Bone marrow (tissue), 2 donors: ENCODE measurements at regions not wholly inside any gene's neighbourhood (a gene's known extent, or its start where the extent isn't known, plus 50 kb on each side); places are given as distances from the start of the nearest gene placed in this dataset.
"Not testable (repeated sequence)": the region's sequence is repeated elsewhere in the genome, so short reads cannot be mapped to it uniquely, and the experiment has no call there.

ENCODE experiments used
- DNase-seq, 2 donors: peaks; one replicate each; lab custom pipeline; 2025; lab: John Stamatoyannopoulos, UW

DNA sequence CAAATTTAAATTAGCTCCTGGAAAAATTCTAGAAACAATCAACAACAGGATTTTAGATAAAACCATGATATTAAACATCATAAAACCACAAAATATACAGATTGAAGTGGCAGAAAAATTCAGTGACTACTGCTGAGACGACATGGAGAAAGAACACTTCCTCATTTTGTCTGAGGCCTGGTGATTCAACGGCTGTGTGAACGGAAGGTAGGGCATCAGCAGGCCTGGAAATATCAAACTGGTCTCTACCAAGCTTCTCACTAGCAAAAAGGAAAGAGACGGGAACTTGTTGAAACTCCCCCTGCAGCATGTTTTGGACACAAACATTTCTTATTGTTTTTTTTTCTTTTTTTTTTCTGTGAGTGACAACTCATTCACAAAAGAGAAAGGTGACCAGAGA lies 58.0 kb upstream of the AHI1 start:
- DNase-seq = peak in 1 of 2 donors; percentile 90

DNA sequence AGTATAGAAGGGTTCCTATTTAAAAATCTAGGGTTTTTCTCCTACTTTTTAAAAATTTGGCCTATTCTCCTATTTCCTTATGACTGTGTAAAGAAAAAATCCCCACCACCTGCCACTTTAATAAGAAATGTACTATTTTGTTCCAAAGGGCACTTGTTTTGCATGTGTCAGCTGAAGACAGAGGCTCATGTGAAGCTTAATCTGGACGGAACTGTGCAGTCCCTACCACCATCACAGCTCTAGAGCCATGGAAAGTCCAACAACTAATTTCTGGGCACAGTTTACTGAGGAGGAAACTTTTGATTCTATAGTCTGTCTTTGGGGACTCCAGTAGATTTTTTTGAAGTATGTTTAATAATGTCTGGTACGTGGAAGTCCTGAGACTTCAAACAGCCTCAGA lies 60.0 kb upstream of the AHI1 start:
- DNase-seq = no peak

DNA sequence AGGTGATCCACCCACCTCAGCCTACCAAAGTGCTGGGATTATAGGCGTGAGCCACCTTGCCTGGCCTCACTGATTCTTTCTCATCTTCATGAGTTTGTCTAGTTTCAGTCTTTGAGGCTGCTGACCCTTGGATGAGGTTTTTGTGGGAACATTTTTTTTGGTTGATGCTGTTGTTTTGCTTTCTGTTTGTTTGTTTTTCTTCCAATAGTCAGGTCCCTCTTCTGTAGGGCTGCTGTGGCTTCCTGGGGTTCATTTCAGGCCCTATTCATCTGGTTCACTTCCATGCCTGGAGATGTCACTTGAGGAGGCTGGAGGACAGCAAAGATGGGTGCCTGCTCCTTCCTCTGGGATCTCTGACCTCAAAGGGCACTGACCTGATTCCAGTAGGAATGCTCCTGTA lies 68.1 kb upstream of the AHI1 start:
- not testable (repeated sequence) for DNase-seq

DNA sequence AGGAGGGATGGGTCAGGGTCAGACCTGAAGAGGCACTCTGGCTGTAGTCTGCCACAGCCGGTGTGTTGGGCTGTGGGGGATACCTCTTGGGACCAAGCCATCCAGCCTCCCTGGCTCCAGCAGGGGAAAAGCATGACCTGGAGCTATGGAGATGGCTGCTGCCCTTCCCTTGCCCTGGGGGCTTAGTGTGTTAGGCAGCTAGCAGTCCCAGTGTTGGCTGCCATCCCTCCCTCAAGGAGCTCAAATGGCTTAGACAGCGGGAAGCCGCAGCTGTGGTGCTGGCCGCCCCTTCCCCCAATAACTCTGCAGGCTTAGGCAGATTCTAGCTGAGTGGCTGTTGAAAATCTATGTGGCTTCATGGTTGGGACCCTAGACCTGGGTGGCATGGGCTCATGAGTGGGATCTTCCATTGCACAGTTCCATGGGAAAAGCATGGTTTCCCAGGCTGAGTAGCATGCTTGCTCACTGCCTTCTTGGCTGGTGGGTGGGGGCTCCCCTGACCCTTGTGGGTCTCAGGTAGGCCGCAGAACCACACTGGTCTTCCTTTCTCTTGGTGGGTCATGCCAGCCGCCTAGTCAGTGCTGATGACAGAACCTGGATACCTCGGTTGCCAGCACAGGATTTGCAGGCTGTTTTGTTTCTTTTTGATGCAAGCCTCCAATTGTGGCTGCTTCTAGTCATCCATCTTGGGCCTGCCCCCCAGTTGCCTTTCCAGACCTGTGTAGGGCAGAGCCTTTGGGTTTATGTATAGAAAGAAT lies 69.0 kb upstream of the AHI1 start:
- no peak for DNase-seq

DNA sequence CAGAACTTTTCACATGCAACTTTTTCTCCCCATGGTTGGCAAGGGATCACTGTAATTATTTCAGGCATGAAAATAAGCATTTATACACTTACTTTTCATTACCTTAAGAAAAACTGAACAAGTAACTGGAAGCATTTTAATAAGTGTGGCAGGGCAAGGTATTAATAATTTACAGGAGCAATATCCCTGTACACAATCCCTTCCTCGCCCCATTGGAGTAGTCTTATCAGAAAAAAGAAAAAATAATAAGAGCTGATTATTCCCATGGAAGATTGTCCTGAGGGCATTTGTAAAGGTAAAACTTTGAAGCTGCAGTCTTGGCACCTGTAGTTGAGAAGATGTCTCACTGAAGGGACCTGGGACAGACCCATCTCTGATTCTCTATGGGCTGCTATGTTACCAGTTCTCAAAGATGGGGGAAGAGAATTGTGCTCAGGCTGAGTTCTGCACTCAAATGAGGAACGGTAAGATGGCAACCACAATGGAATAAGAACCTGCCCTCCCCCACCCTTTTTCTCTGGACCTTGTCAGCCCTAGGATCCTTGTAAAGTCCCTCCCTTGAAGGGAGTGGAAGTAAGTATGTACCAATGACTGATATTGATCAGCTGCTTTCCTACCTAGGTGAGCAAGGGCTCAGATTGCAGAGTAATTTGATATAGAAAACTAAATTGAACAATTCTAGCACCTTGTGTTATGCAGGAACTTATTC lies 70.0 kb upstream of the AHI1 start:
- DNase-seq = no peak

DNA sequence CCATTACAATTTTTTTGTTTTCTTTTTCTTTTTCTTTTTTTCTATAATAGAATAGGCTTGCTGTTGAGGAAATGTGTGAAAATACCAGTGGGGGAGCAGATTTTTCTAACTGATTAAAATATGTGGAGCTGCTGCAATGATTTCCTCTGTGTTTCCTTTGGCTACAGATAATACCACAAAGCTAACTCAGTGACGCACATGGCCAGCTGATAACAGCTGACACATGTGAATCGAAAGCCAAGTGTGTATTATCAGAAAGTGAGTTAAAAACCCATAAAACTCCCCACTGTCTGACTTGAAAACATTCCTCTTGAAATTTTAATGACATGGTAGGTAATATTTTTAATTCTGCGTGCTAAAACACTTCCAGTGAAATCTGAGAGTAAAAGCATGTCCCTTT lies 70.8 kb upstream of the AHI1 start:
- DNase-seq = peak in 1 of 2 donors; percentile 6

DNA sequence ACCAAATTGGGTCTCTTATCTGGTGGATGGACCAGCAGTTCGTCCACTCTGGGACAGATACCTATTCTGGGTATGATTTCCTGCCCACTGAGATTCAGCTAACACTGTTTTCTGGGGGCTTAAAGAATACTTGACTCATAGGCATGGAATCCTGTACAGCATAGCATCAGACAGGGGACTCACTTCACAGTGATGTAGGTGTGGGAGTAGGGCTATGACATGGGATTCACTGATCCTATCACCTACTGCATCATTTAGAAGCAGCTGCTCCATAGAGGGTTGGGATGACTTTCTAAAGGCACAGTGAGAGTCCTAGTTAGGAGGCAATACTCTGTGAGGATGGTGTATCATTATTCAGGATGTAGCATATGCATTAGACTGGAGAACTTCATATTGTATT lies 74.5 kb upstream of the AHI1 start:
- no peak for DNase-seq

DNA sequence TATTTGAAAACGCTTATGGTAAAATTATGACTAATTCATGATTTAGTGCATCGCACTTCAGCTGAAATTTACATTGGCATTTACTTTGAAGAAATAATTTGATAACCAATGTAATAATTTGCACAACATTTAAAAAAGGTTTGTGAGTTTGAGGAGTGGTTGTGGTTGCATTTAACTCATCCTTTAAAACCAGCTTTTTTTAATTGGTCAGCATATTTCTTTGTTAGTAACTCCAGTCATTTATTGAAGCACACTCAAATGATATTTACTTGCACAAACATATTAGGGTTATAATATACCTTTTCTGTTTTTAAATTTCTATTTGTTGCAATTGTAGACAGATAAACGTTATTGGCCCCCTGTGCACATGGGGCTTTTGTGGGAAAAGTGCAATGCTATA lies 78.1 kb upstream of the AHI1 start:
- DNase-seq = no peak

DNA sequence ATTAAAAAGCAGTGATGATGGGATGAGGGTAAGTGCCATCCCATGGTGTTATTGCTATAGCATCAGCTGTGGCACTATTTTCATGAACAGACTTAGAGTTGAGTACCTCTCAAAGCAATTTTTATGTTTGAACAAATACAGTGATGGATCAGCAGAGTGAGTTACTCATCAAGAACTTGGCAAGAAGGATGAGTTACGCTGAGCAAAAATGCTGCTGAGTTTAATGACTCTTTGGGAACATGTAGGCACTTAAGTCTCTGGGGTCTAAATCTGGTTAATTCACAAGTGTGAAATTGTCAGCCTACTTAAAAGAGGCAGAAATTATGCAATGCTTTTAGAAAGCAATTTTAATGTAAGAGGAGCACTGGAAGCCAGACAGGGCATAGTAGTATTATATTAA lies 78.5 kb upstream of the AHI1 start:
- DNase-seq = no peak

DNA sequence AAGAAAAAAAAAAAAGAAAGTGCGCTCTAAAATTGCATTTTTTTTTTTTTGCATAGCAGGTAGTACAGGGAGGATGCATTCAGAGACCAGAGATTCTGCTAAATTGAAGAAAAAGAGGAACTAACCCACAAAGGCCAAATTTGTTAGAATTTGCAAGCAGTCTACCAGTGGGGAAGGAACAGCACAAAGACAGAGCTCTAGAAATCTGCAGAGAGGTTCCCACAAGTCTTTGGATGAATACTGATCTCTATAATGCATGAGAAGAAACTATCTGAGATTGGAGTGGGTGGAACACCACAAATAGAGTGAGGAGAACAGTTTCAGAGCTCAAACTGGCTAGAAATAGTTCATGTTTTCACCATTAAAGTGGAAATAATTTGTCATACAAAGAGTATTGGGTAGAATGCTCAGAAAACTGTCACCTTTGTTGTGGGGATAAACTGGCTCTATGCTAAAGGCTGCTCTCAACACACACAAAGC lies 79.6 kb upstream of the AHI1 start:
- no peak for DNase-seq

DNA sequence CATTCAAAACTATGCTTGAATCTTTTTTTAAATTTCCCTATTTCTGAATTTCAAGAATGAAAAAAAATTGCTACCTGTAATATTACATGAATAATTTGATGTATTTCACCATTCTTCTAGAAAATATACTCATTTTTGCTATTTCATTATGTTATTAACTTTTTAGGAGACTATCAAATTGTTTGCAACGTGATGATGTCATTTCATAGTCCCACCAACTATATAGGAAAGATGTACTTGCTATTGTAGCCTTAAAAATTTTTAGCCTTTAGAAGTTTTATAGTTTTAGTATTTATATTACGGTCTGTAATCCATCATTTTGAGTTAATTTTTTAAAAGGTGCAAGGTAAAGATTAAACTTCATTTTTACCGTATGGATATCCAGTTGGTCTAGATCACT lies 81.4 kb upstream of the AHI1 start:
- no peak for DNase-seq

DNA sequence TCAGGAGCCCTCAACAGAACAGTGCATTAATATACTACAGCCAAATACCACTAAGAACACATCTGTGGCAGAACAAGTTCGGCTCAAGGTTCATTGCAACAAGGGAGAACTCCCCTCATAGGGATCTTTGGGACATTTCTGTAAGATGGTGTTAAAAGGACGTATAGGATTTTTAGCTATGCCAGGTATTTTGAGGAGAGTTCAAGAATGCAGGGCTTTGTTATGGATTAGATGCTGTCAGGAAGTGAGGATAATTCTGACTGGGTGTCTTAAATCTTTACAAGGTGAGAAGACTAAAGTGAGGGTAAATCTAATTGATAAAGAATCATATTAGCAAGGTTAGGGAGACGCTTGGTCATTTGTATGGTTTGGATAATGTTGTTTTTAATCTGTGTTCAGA lies 83.7 kb upstream of the AHI1 start:
- no peak for DNase-seq

DNA sequence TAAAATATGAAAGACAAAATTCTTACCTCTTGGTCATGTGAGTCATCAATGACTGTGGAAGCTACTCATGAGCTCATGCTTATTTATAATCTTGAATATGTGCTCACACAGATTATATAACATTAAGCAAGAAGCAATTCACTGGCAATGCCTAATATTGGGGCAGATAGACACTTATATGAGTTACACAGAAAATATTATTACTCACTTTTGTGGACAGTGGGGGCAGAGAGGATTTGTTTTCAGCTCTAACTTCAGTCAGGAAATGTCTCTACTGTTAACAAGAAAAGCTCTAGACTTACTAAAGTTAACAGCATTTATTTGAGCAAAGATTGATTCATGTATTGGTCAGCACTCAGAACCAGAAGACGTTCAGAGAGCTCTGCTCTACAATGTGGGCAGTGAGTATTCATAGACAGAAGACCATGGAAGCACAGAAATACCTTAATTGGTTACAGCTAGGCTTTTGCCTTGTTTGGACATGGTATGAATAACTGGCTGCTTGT lies 85.8 kb upstream of the AHI1 start:
- DNase-seq = no peak

DNA sequence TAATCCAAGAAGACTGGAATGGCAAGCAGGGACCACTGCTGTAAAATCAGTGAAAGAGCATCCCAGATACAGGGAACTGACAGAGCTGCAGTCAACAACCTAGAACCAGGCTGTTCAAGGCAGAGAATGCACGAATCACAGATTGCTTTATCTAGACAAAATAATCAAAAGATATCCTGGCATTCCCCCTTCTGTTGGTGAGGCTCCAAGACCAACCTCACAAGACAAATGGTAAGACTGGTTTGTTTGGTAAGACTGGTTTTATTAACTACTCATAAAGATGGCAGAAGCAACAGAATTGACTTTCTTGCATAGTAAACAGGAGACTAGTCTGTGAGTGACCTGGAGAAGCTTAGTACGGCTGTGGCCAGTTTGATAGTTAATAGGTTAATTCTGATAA lies 88.8 kb upstream of the AHI1 start:
- no peak for DNase-seq

DNA sequence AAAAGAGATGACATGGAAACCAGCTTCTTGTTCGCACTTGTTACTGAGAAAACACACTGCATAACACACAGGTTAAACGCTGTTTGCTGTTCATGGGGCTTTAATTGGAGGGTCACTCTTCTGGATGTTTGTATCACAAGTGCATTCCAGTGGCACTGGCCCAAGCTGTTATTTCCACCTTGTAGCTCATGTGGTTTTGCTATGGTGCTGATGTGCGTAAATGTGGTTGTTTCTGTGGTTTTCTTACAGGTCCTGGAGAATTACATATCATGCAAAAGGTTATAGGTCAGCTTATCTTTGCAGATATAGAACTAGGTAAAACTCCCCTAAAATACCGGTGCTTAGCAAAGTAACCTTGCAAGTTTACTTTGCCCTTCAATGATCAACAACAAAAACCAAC lies 89.3 kb upstream of the AHI1 start:
- no peak for DNase-seq

DNA sequence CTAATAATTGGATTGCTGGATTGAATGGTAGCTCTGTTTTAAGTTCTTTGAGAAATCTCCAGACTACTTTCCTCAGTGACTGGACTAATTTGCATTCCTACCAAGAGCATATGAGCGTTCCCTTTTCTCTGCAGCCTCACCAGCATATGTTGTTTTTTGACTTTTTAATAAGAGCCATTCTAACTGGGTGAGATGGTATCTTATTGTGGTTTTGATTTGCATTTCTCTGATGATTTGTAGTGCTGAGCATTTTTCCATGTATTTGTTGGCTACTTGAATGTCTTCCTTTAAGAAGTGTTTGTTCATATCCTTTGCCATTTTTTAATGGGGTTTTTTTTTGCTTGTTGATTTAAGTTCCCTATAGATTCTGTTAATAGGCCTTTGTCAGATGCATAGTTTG lies 94.7 kb upstream of the AHI1 start:
- DNase-seq = no peak

DNA sequence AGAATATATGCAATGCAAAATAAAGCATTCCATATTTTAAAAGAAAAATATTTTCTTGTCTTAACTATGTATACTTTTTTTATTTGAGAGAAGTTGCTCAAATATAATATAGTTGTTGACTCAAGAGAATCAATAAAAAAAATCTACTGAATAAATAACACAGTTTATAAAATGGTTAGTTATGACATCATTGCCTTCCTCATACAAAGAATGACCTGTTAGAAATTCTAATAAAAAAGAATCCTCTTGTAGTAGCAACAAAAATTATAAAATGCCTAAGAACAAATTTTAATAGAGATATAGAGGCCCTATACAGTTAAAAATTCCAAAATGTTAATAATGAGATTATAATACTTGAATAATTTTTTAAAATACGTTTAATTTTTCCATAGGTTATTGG lies 96.5 kb upstream of the AHI1 start:
- no peak for DNase-seq

DNA sequence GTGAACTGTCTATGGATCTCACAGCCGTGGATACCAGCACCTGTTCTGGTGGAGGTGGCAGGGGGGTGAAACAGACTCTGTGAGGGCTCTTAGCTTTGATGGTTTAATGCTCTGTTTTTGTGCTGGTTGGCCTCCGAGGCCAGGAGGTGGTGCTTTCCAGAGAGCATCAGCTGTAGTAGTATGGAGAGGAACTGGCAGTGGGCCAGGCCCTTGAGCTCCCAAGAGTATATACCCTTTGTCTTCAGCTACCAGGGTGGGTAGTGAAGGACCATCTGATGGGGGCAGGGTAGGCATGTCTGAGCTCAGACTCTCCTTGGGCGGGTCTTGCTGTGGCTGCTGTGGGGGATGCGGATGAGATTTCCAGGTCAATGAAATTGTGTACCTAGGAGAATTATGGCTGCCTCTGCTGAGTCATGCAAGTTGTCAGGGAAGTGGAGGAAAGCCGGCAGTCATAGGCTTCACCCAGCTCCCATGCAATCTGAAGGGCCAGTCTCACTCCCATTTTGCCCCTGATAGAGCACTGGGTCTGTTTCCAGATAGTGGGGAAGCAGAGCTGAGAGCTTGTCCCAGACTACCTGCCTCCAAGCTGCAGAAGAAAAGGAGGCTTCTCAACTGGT lies 102.7 kb upstream of the AHI1 start:
- no peak for DNase-seq

DNA sequence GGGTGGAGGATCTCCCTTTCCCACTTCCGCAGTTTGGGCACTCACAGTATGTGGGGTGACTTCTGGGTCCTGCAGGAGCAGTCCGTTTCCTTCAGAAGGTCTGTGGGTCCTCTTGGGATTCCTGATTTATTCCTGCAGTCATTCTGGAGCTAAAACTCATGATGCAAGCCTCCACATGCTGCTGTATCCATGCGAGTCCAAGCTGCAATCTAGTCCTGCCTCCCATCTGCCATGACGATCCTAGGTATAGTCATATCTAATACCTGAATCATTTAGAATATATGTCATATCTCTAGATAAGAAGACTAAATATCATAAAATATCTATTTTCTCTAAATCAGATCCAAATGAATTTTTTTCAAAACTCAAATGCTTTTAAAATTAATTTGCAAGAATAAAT lies 103.4 kb upstream of the AHI1 start:
- DNase-seq = no peak

DNA sequence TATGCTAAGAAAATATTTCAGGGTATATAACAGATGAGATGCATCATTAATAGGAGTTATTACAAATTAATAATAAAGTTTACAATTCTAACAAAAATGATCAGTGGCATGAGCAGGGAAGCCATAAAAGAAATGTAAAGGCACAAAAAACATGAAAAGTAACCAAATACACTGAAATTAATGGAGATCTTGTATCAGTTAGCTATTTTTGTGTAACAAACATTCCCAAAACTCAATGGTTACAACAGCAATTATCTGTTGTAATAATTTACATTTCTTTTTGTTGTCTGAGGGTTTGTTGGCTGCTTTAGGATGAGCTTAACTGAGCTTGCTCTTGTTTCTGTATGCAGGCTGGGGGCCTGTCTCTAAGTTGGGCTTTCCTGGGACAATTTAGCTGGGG lies 104.3 kb upstream of the AHI1 start:
- no peak for DNase-seq

DNA sequence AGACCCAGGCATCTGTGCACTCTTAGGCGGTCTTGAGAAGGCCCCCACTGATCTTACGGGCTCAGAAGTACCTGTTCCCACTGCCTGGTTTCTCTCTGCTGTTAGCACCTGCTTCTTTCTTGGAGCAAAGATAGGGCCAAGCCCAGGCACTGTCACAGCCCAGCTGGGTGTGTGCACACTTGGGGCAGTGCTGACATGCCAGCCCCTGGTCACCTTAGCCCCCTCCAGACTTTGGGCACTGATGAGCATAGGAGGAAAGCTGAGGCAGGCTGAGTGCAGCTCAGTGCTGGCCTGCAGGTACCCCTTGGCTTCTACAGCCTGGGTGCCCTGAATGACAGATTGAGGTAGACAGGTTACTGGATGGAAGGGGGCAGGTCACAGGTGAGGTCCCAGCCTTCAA lies 105.7 kb upstream of the AHI1 start:
- DNase-seq = no peak

DNA sequence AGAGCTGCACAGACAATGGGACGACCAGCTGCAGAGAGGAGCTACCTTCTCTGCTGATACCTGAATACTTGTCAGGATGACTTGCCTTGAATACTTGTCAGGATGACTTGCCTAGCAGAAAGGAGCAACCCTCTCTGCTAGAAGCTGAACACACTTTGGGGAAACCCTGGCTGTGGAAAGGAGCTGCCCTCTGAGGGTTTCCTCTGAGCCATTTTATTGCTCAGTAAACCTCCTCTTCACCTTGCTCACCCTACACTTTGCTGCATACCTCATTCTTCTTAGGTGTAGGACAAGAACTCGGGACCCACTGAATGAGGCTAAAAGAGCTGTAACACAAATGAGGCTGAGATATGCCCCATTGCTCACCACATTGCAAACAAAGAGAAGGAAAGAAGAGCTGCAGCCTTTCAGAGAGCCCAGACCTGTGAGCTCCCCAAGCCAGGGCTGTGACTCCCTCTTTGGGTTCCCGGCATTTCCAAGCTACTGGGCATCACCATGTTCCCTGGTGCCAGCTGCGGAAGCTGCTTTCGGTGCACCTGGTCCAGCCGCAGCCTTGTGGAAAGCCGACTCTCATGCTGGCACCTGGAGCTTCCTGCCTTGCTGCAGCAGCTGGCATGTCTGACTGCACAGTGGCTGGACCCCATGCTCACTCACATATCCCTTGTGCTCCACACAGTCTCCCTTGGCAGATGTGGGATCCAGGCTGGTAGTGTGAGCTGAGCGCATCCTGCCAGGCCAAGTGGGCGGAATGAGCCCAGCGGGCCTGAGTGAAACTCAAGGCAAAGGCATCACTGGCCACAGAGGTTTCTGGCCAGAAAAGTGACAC lies 106.7 kb upstream of the AHI1 start:
- no peak for DNase-seq
